ENCODE measurements at regions not wholly inside any gene's neighbourhood (a gene's known extent, or its start where the extent isn't known, plus 50 kb on each side); places are given as distances from the start of the nearest gene placed in this dataset.
"Not testable (repeated sequence)": the region's sequence is repeated elsewhere in the genome, so short reads cannot be mapped to it uniquely, and the experiment has no call there.

DNA sequence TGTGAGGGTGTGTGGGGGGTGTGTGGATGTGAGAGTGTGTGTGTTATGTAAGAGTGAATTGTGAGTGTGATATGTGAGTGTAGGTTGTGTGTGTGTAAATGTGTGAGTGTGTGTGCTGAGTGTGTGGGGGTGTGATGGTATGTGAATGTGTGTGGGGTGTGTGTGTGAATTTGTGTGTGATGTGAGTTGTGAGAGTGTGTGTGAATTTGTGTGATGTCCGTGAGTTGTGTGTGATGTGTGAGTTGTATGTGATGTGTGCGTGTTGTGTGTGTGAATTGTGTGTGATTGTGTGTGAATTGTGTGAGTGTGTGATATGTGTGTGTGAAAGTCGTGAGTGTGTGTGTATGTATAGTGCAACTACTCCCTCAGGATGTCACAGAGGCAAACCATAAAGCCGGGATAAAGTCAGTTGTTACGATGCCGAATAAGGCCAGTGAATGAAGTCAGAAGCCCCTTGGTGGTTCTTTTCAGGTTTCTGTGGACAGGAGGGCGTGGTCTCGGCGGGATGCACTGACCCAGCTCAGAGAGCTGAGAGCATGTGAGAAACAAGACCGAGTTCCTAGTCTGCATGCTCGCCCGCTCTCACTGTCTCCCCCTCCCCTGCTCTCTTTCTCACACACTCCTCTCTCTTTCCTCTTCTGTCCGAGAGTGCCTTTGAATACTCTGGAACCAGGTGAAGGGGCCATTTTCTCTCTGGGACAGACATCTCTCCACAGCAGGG lies 71.8 kb upstream of the MAX start:
- Histone ChIP-seq H3K36me3 (no peaks in the 10 kb centered on the region), H3K9me3 (no peaks in the 10 kb centered on the region), H3K4me3 (no peak overlapping the region), H3K4me1 (peaks cover 0 to 21% (median 10%) of the 10 kb centered on the region in 4 donors), H3K27me3 (peaks cover 0 to 4% (median 0%) of the 10 kb centered on the region in 3 donors), H3K27ac (no peak overlapping the region)
- 52 to 64% (median 54%) methylated on average over 13 of the region's 13 CpGs for WGBS, 5 donors
- intact Hi-C loops (cut with DNase I; ENCODE audit: low total_unique reads): no loop called here
- TF ChIP-seq EP300 (IDR thresholded peaks at IDR 0.05) (no peak), POLR2A (IDR thresholded peaks at IDR 0.05) (no peak), POLR2AphosphoS5 (IDR thresholded peaks at IDR 0.05) (no peak)
- TF ChIP-seq, protein P1, sequence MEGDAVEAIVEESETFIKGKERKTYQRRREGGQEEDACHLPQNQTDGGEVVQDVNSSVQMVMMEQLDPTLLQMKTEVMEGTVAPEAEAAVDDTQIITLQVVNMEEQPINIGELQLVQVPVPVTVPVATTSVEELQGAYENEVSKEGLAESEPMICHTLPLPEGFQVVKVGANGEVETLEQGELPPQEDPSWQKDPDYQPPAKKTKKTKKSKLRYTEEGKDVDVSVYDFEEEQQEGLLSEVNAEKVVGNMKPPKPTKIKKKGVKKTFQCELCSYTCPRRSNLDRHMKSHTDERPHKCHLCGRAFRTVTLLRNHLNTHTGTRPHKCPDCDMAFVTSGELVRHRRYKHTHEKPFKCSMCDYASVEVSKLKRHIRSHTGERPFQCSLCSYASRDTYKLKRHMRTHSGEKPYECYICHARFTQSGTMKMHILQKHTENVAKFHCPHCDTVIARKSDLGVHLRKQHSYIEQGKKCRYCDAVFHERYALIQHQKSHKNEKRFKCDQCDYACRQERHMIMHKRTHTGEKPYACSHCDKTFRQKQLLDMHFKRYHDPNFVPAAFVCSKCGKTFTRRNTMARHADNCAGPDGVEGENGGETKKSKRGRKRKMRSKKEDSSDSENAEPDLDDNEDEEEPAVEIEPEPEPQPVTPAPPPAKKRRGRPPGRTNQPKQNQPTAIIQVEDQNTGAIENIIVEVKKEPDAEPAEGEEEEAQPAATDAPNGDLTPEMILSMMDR (IDR thresholded peaks at IDR 0.05): no peak
- no peak for DNase-seq

DNA sequence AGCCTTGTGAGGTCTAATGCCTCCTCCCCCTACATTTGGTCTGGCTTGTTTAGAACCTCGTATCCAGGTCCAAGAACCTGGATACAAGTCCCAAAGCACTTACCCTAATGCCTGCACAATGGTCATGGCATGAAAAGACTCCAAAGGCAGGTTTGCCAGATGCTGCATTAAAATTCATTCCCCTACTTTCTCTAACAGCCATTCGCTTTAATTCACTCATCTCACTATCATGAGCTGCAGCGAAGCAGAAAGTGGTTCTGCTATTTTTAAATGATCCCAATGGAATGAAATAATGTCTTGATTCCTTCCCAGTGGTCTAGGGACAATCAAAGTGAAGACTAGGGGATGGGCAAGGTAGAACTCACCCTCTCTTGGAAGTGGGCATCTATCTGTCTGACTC lies 72.5 kb upstream of the MAX start:
- 76 to 88% (median 76%) methylated on average over 3 of the region's 3 CpGs for WGBS, 5 donors
- H3K27ac ChIP-seq: no peak overlapping the region
- peaks cover 0 to 4% (median 0%) of the 10 kb centered on the region in 3 donors for H3K27me3 ChIP-seq
- no peaks in the 10 kb centered on the region for H3K9me3 ChIP-seq
- TF ChIP-seq EP300 (IDR thresholded peaks at IDR 0.05) (no peak), POLR2AphosphoS5 (IDR thresholded peaks at IDR 0.05) (no peak), POLR2A (IDR thresholded peaks at IDR 0.05) (no peak)
- TF ChIP-seq, protein P1 (IDR thresholded peaks at IDR 0.05): no peak
- peaks cover 0 to 24% (median 10%) of the 10 kb centered on the region in 4 donors for H3K4me1 ChIP-seq
- DNase-seq: no peak
- no peak overlapping the region for H3K4me3 ChIP-seq
- H3K36me3 ChIP-seq: no peaks in the 10 kb centered on the region
- intact Hi-C loops (cut with DNase I; ENCODE audit: low total_unique reads): no loop called here

DNA sequence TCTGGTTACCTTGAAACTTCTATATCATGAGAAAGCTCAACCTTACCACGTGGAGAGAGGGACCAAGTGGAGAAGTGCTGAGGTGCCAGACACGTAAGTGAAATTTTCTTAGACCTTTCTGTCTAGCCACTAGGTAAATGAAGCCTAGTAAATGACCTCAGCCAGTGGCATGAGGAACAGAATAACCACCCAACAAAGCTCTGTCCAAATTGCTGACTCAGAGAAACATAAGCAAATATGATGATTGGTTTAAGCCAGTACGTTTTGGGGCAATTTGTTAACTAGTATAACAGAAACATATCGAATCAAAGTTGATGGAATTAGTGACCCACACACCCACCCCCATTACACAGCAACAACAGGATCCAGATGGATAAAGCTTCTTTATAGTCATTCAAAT lies 75.2 kb upstream of the MAX start:
- TF ChIP-seq POLR2A (IDR thresholded peaks at IDR 0.05) (no peak), EP300 (IDR thresholded peaks at IDR 0.05) (no peak), POLR2AphosphoS5 (IDR thresholded peaks at IDR 0.05) (no peak)
- TF ChIP-seq, protein P1 (IDR thresholded peaks at IDR 0.05): no peak
- intact Hi-C loops (cut with DNase I; ENCODE audit: low total_unique reads): no loop called here
- 70 to 79% (median 74%) methylated on average over 4 of the region's 4 CpGs for WGBS, 5 donors

DNA sequence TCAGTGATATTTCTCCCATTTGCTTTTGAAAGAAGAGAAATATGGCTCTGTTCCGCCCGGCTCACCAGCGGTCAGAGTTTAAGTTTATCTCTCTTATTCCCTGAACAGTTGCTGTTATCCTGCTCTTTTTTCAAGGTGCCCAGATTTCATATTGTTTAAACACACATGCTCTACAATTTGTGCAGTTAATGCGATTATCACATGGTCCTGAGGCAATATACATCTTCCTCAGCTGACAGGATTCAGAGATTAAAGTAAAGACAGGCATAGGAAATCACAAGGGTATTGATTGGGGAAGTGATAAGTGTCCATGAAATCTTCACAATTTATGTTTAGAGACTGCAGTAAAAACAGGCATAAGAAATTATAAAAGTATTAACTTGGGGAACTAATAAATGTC lies 76.9 kb upstream of the MAX start:
- intact Hi-C loops (cut with DNase I; ENCODE audit: low total_unique reads); H3K36me3 ChIP-seq; H3K27me3 ChIP-seq; H3K4me3 ChIP-seq; H3K27ac ChIP-seq; DNase-seq: not testable (repeated sequence)
- Histone ChIP-seq H3K4me1 (peaks cover 9 to 21% (median 10%) of the 10 kb centered on the region in 4 donors), H3K9me3 (peaks cover 0 to 11% (median 7%) of the 10 kb centered on the region in 4 donors)
- 88 to 92% (median 91%) methylated on average over 4 of the region's 4 CpGs for WGBS, 5 donors

More for the DNA sequence above, 75.2 kb upstream of the MAX start:
- H3K9me3 ChIP-seq: peaks cover 0 to 11% (median 7%) of the 10 kb centered on the region in 4 donors
- H3K4me1 ChIP-seq: peaks cover 6 to 25% (median 9%) of the 10 kb centered on the region in 4 donors
- H3K27me3 ChIP-seq: no peaks in the 10 kb centered on the region
- H3K4me3 ChIP-seq: no peak overlapping the region
- H3K36me3 ChIP-seq: no peaks in the 10 kb centered on the region
- DNase-seq: no peak
- H3K27ac ChIP-seq: no peak overlapping the region
